Endothelial cell of umbilical vein (primary cell): ENCODE measurements at regions not wholly inside any gene's neighbourhood (a gene's known extent, or its start where the extent isn't known, plus 50 kb on each side); places are given as distances from the start of the nearest gene placed in this dataset.

ENCODE experiments used
- BruUV-seq: library from RNA; stranded (reverse); fragments of 400-500 nt; replicated peaks from 2 replicates; lab custom pipeline; 2021; lab: Mats Ljungman, UMichigan
- CTCF ChIA-PET: fragments of 300-600, 350-600 bp; sonication (Branson Sonifier 250); formaldehyde crosslinking; loops from one replicate; lab custom pipeline; 2021; ENCODE audit warnings: antibody characterized with exemption, inconsistent platforms; lab: Charles Lee
- POLR2A ChIA-PET: fragments of 300-600, 350-600 bp; sonication (Branson Sonifier 250); formaldehyde crosslinking; loops from one replicate; lab custom pipeline; 2021; ENCODE audit warnings: antibody characterized with exemption, inconsistent platforms; lab: Charles Lee
- DNase-seq: peaks from one replicate; pipeline ENCODE4 v3.0.0-alpha.2; 2011; ENCODE audit warnings: low read depth, low spot score
- FAIRE-seq: peaks from 2 replicates; lab custom pipeline; 2011; peaks lifted over from hg19 to GRCh38; lab: Jason Lieb, UNC
- H2AFZ ChIP-seq: 2 replicates; pipeline ENCODE4 v1.6.0; 2012; ENCODE audit warnings: low read depth, low read length, control low read depth, inconsistent platforms
- H3K27ac ChIP-seq: 2 replicates; pipeline ENCODE4 v1.5.1; 2011; ENCODE audit warnings: low read depth, mild to moderate bottlenecking, control low read depth, low read length, moderate library complexity; ENCODE audit not compliant: insufficient read depth
- H3K27me3 ChIP-seq, 2 experiments: 2 replicates each; pipeline versions ENCODE4 v1.6.0 to v1.6.1; 2011; ENCODE audit warnings: low read length in 2 of 2, mixed read lengths in 1 of 2; ENCODE audit not compliant: control insufficient read depth in 2 of 2, insufficient read depth in 2 of 2
- H3K36me3 ChIP-seq, 2 experiments: 2 replicates in 1 of 2; 3 replicates in 1 of 2; pipeline ENCODE4 v1.5.1; 2011; ENCODE audit warnings: low read length in 2 of 2, mild to moderate bottlenecking in 1 of 2, moderate library complexity in 1 of 2; ENCODE audit not compliant: control insufficient read depth in 2 of 2, insufficient read depth in 2 of 2; ENCODE audit errors: extremely low read depth in 1 of 2
- H3K4me1 ChIP-seq: 3 replicates; pipeline ENCODE4 v1.5.1; 2011; ENCODE audit warnings: mild to moderate bottlenecking, low read length; ENCODE audit not compliant: control insufficient read depth, insufficient read depth; ENCODE audit errors: extremely low read depth
- H3K4me2 ChIP-seq: 2 replicates; pipeline ENCODE4 v1.6.1; 2011; ENCODE audit warnings: low read length, control low read depth, mixed read lengths; ENCODE audit not compliant: insufficient read depth
- H3K4me3 ChIP-seq, 3 experiments: fragments of 200-600 bp in 1 of 3; sonication (generic), shearing (Covaris generic) in 1 of 3; replicated peaks in 1 of 3; 2 replicates each; pipeline ENCODE4 v1.5.1; 2011 to 2016; ENCODE audit warnings: control low read depth in 3 of 3, low read length in 3 of 3, mild to moderate bottlenecking in 2 of 3, inconsistent platforms in 1 of 3, low read depth in 1 of 3, moderate library complexity in 1 of 3; ENCODE audit not compliant: insufficient read depth in 1 of 3
- H3K79me2 ChIP-seq: 2 replicates; pipeline ENCODE4 v1.6.0; 2012; ENCODE audit warnings: low read length, inconsistent platforms; ENCODE audit not compliant: control insufficient read depth, insufficient read depth
- H3K9ac ChIP-seq: replicated peaks from 2 replicates; pipeline ENCODE3; 2011; ENCODE audit warnings: low read length, control low read depth; ENCODE audit not compliant: insufficient read depth; ENCODE audit errors: extremely low read depth
- H3K9me1 ChIP-seq: replicated peaks from 3 replicates; pipeline ENCODE4 v1.6.0; 2011; ENCODE audit warnings: mild to moderate bottlenecking, low read length; ENCODE audit not compliant: control insufficient read depth, insufficient read depth; ENCODE audit errors: extremely low read depth
- H3K9me3 ChIP-seq: replicated peaks from 2 replicates; pipeline ENCODE4 v1.5.1; 2012; ENCODE audit warnings: low read length, inconsistent platforms; ENCODE audit not compliant: control insufficient read depth, insufficient read depth
- H4K20me1 ChIP-seq: replicated peaks from 2 replicates; pipeline ENCODE3; 2011; ENCODE audit warnings: mild to moderate bottlenecking, low read length; ENCODE audit not compliant: control insufficient read depth, insufficient read depth; ENCODE audit errors: extremely low read depth
- CTCF ChIP-seq, 2 donors: IDR thresholded peaks; 1 replicate in 1 of 2; 2 replicates in 1 of 2; pipeline ENCODE4 v1.5.1; 2011; ENCODE audit warnings: low read length in 2 of 2, mild to moderate bottlenecking in 2 of 2, moderate library complexity in 2 of 2, control low read depth in 1 of 2, inconsistent platforms in 1 of 2, low read depth in 1 of 2; ENCODE audit not compliant: insufficient read depth in 1 of 2; ENCODE audit errors: extremely low read depth in 1 of 2
- EZH2 ChIP-seq: IDR thresholded peaks from 2 replicates; pipeline ENCODE4 v1.6.1; 2012; ENCODE audit warnings: borderline replicate concordance, low read depth, mild to moderate bottlenecking, moderate library complexity, low read length, inconsistent platforms; ENCODE audit not compliant: severe bottlenecking
- FOS ChIP-seq: IDR thresholded peaks from 2 replicates; pipeline ENCODE4 v1.6.1; 2011; ENCODE audit warnings: mild to moderate bottlenecking, low read length, moderate library complexity, borderline replicate concordance; ENCODE audit not compliant: insufficient read depth
- JUN ChIP-seq: IDR thresholded peaks from 2 replicates; pipeline ENCODE4 v1.6.1; 2011; ENCODE audit warnings: borderline replicate concordance, low read depth; ENCODE audit not compliant: insufficient read length, insufficient read depth
- MYC ChIP-seq: IDR thresholded peaks from one replicate; pipeline ENCODE4 v1.6.1; 2011; ENCODE audit warnings: mild to moderate bottlenecking, low read depth, low read length
- POLR2A ChIP-seq: IDR thresholded peaks from 2 replicates; pipeline ENCODE4 v1.6.1; 2012; ENCODE audit warnings: low read depth, mild to moderate bottlenecking, control low read depth, low read length
- POLR2AphosphoS5 ChIP-seq: IDR thresholded peaks from 2 replicates; pipeline ENCODE4 v1.6.1; 2012; ENCODE audit warnings: low read depth, mild to moderate bottlenecking, control low read depth, low read length, moderate library complexity; ENCODE audit not compliant: insufficient read depth
- dilution Hi-C: fragments of 300-500 bp; cut with MboI; formaldehyde crosslinking; loops from one replicate; pipeline ENCODE4 v1.15.0; 2019; ENCODE audit warnings: low sequenced_read_pairs; ENCODE audit not compliant: extremely low pct_ligation_motif_present
- intact Hi-C: fragments of 100-400 bp; cut with micrococcal nuclease; formaldehyde crosslinking; loops from one replicate; pipeline ENCODE4 v1.10.0; 2022
- TF ChIP-seq, protein P1 (sequence below): IDR thresholded peaks from 2 replicates; pipeline ENCODE4 v1.6.1; 2011; ENCODE audit not compliant: insufficient read depth, insufficient read length

- no peak for TF ChIP-seq POLR2A
- TF ChIP-seq JUN = peak; percentile 69
- no peak for TF ChIP-seq EZH2
- TF ChIP-seq CTCF (IDR thresholded peaks at IDR 0.05; ENCODE audit: extremely low read depth in 1 of 2, insufficient read depth in 1 of 2, low read depth in 1 of 2, low read length in 2 of 2) = no peak
- peak; percentile 91 for TF ChIP-seq FOS
- TF ChIP-seq MYC = no peak
- no peak for TF ChIP-seq POLR2AphosphoS5
- TF ChIP-seq, protein P1, sequence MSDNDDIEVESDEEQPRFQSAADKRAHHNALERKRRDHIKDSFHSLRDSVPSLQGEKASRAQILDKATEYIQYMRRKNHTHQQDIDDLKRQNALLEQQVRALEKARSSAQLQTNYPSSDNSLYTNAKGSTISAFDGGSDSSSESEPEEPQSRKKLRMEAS = no peak
Measured at GRCh38 chr17:30586818-30587595, 109.8 kb downstream of the GOSR1 start.

More at GRCh38 chr17:30586818-30587595, 109.8 kb downstream of the GOSR1 start:
- H3K4me2 ChIP-seq = peak overlapping the region; percentile 21
- no peaks in the 10 kb centered on the region for H3K9me3 ChIP-seq
- POLR2A ChIA-PET = no interaction called here
- no peak overlapping the region for H3K27ac ChIP-seq
- H2AFZ ChIP-seq = peak overlapping the region; percentile 9
- peak; percentile 62 for DNase-seq
- H3K9me1 ChIP-seq = no peaks in the 10 kb centered on the region
- no TSS peak for BruUV-seq
- dilution Hi-C loops = no loop called here
- peak; percentile 90 for FAIRE-seq
- no peak overlapping the region for H3K9ac ChIP-seq
- H3K36me3 ChIP-seq = no peaks in the 10 kb centered on the region
- no peaks in the 10 kb centered on the region for H3K27me3 ChIP-seq
- H3K4me3 ChIP-seq = no peak overlapping the region
- no peaks in the 10 kb centered on the region for H3K79me2 ChIP-seq
- intact Hi-C loops = no loop called here
- peaks cover 9% of the 10 kb centered on the region for H3K4me1 ChIP-seq
- CTCF ChIA-PET = interaction anchor here (0.6 to 1.2 kb wide), 2 partner anchors 110 to 246 kb away, joined by 3 to 4 read pairs; partner anchors contain the start of gene GOSR1
- no peaks in the 10 kb centered on the region for H4K20me1 ChIP-seq
